HG03571 (cell line): ENCODE measurements at regions not wholly inside any gene's neighbourhood (a gene's known extent, or its start where the extent isn't known, plus 50 kb on each side); places are given as distances from the start of the nearest gene placed in this dataset.

Experiments
- ATAC-seq: cut with Tn5 transposase; IDR thresholded peaks from one replicate; pipeline ENCODE4 v1.9.1; 2021; ENCODE audit not compliant: unreplicated experiment

- ATAC-seq = no peak
Observed at GRCh38 chr1:34406833-34407539, 230.3 kb downstream of the C1orf94 start.

GRCh38 chr1:34408011-34408410 lies 231.3 kb downstream of the C1orf94 start:
- no peak for ATAC-seq

GRCh38 chr1:34409689-34410229 lies 233.1 kb downstream of the C1orf94 start:
- no peak for ATAC-seq

GRCh38 chr1:34412598-34413370 lies 236.1 kb downstream of the C1orf94 start:
- no peak for ATAC-seq

- ATAC-seq = no peak
Observed at GRCh38 chr1:34415140-34415539, 238.4 kb downstream of the C1orf94 start.

- no peak for ATAC-seq
Observed at GRCh38 chr1:34418166-34418565, 241.5 kb downstream of the C1orf94 start.

GRCh38 chr1:34419663-34420136 lies 243.0 kb downstream of the C1orf94 start:
- no peak for ATAC-seq

GRCh38 chr1:34425046-34425445 lies 248.3 kb downstream of the C1orf94 start:
- no peak for ATAC-seq

- ATAC-seq = no peak
Observed at GRCh38 chr1:34425785-34426184, 249.1 kb downstream of the C1orf94 start.

- ATAC-seq = no peak
Observed at GRCh38 chr1:34426325-34426896, 249.7 kb downstream of the C1orf94 start.

- ATAC-seq = no peak
Observed at GRCh38 chr1:34427170-34427569, 250.5 kb downstream of the C1orf94 start.

- no peak for ATAC-seq
Observed at GRCh38 chr1:34433099-34433498, 256.4 kb downstream of the C1orf94 start.

GRCh38 chr1:34436836-34437235 lies 260.1 kb downstream of the C1orf94 start:
- ATAC-seq = no peak

- ATAC-seq = no peak
Observed at GRCh38 chr1:34441259-34442069, 264.8 kb downstream of the C1orf94 start.

- ATAC-seq = no peak
Observed at GRCh38 chr1:34444516-34444915, 267.8 kb downstream of the C1orf94 start.

GRCh38 chr1:34450325-34450724 lies 273.6 kb downstream of the C1orf94 start:
- no peak for ATAC-seq

GRCh38 chr1:34452451-34452850 lies 275.7 kb downstream of the C1orf94 start:
- ATAC-seq = no peak

GRCh38 chr1:34455121-34455520 lies 278.4 kb downstream of the C1orf94 start:
- no peak for ATAC-seq

GRCh38 chr1:34460193-34460592 lies 283.5 kb downstream of the C1orf94 start:
- ATAC-seq = no peak

GRCh38 chr1:34470401-34470800 lies 284.4 kb upstream of the GJB5 start:
- ATAC-seq = no peak

GRCh38 chr1:34474566-34474965 lies 280.3 kb upstream of the GJB5 start:
- ATAC-seq = no peak
